PFSK-1 (cell line): ENCODE measurements at regions not wholly inside any gene's neighbourhood (a gene's known extent, or its start where the extent isn't known, plus 50 kb on each side); places are given as distances from the start of the nearest gene placed in this dataset.

ENCODE experiments used
- FOXP2 ChIP-seq: optimal IDR thresholded peaks from 2 replicates; pipeline ENCODE3; 2011; ENCODE audit warnings: borderline replicate concordance, control low read depth, inconsistent platforms; ENCODE audit not compliant: insufficient read depth; ENCODE audit errors: extremely low read length, extremely low read depth
- POLR2AphosphoS5 ChIP-seq: IDR thresholded peaks from 2 replicates; pipeline ENCODE4 v1.6.1; 2012; ENCODE audit warnings: low read depth, mild to moderate bottlenecking, control low read depth, low read length, moderate library complexity
- SIN3A ChIP-seq: IDR thresholded peaks from 2 replicates; pipeline ENCODE4 v1.6.1; 2012; ENCODE audit warnings: mild to moderate bottlenecking, low read length, moderate library complexity, borderline replicate concordance; ENCODE audit not compliant: insufficient read depth
- TAF1 ChIP-seq: IDR thresholded peaks from 2 replicates; pipeline ENCODE4 v1.6.1; 2012; ENCODE audit warnings: low read length, control low read depth, borderline replicate concordance; ENCODE audit not compliant: insufficient read depth
- TF ChIP-seq, protein P1 (sequence below), 2 experiments: IDR thresholded peaks; 2 replicates each; pipeline versions ENCODE4 v1.6.1 to v1.8.0; 2011 to 2012; ENCODE audit warnings: low read depth in 2 of 2, low read length in 2 of 2, control low read depth in 1 of 2, inconsistent platforms in 1 of 2, mild to moderate bottlenecking in 1 of 2, moderate library complexity in 1 of 2; ENCODE audit not compliant: insufficient read depth in 1 of 2

DNA sequence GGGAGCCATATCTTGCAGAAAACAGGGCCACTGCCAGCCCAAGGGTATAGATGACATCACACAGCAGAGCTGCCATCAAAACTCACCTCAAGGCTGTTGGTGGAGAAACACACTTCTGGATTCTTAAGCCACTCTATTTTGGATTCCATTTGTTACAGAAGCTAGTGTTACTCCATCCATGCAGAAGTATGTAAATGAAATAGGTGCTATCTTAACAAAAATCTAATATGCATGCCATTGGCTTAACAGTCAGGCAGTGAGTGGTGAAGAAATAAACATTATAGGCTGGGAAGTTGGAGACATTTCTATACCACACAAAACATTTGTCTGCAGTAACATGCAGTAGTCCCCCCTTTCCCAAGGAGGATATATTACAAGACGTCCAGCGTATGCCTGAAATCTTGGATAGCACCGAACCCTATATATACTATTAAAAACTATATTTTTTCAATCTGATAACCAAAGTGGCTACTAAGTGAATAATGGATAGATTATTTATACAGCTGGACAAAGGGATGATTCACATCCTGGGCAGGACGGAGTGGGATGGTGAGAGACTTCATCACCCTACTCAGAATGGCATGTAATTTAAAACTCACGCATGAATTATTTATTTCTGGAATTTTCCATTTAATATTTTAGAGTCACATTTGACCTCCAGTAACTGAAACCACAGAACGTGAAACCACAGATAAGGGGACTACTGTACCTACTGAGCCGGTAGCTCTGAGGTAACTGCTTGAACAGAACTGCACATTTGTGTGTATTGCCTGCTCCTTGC is 160.0 kb upstream of the PLN start:
- TF ChIP-seq, protein P1, sequence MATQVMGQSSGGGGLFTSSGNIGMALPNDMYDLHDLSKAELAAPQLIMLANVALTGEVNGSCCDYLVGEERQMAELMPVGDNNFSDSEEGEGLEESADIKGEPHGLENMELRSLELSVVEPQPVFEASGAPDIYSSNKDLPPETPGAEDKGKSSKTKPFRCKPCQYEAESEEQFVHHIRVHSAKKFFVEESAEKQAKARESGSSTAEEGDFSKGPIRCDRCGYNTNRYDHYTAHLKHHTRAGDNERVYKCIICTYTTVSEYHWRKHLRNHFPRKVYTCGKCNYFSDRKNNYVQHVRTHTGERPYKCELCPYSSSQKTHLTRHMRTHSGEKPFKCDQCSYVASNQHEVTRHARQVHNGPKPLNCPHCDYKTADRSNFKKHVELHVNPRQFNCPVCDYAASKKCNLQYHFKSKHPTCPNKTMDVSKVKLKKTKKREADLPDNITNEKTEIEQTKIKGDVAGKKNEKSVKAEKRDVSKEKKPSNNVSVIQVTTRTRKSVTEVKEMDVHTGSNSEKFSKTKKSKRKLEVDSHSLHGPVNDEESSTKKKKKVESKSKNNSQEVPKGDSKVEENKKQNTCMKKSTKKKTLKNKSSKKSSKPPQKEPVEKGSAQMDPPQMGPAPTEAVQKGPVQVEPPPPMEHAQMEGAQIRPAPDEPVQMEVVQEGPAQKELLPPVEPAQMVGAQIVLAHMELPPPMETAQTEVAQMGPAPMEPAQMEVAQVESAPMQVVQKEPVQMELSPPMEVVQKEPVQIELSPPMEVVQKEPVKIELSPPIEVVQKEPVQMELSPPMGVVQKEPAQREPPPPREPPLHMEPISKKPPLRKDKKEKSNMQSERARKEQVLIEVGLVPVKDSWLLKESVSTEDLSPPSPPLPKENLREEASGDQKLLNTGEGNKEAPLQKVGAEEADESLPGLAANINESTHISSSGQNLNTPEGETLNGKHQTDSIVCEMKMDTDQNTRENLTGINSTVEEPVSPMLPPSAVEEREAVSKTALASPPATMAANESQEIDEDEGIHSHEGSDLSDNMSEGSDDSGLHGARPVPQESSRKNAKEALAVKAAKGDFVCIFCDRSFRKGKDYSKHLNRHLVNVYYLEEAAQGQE (IDR thresholded peaks at IDR 0.05; ENCODE audit: insufficient read depth in 1 of 2, low read depth in 2 of 2, low read length in 2 of 2): peak in 1 of 2 experiments; percentile 57; a peak in 1 of 4 replicates
- TF ChIP-seq FOXP2: no peak
- TF ChIP-seq POLR2AphosphoS5: 0 out of 2 replicates have a peak, but pooled peaks have one; percentile 40
- TF ChIP-seq SIN3A: no peak; the same call in 1 of the 2 replicates
- TF ChIP-seq TAF1: no peak

DNA sequence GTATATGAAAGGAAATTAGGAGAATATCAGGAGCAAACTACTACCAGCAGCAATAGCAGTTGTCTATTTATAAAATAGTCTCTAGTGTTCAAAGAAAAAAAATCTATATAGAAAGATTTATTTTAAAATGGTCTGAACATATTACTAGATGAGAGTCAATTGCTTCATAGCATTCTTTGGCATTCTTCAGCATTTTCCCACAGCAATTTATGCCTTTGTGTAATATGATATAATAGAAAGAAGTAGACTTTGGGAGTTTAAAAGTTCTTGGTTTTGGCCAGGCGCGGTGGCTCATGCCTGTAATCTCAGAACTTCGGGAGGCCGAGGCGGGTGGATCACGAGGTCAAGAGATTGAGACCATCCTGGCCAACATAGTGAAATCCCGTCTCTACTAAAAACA is 157.0 kb upstream of the PLN start:
- TF ChIP-seq SIN3A: no peak
- TF ChIP-seq POLR2AphosphoS5: no peak
- TF ChIP-seq, protein P1 (IDR thresholded peaks at IDR 0.05; ENCODE audit: insufficient read depth in 1 of 2, low read depth in 2 of 2, low read length in 2 of 2): no peak
- TF ChIP-seq TAF1: no peak
- no peak for TF ChIP-seq FOXP2

DNA sequence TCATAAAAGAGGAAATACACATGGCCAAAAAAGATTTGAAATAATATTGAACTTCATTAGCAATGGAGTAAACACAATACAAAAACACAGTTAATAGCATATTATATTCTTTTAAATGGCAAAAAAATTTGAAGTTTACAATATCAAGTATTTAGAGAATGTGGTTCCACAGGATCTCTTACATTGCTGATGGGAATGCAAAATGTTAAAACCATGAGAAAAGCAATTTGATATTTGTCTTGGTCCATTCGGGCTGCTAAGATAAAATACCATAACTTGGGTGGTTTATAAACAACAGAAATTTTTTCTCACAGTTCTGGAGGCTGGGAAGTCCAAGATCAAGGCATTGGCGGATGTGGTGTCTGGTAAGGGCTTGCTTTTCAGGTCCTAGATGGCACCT is 154.0 kb upstream of the PLN start:
- no peak for TF ChIP-seq TAF1
- no peak for TF ChIP-seq POLR2AphosphoS5
- no peak for TF ChIP-seq SIN3A
- TF ChIP-seq FOXP2: no peak
- TF ChIP-seq, protein P1 (IDR thresholded peaks at IDR 0.05; ENCODE audit: insufficient read depth in 1 of 2, low read depth in 2 of 2, low read length in 2 of 2): no peak

DNA sequence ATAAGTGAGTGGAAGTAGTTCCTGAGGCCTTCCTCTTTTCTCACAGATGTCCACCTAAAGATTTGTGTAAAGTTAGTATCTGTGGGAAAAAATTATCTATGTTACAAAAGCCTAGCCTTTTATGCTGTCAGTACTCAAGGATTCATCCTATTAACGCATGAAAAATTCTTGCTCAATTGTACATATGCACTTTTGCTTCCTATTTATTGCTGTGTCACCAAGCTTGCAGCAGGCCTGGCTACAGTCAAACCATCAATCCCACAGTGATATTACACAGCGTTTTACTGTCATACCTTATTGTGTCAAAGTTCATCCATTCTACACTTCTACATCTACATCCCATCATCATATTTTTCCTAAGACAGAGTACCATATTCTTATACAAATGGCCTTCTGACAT is 151.1 kb upstream of the PLN start:
- no peak for TF ChIP-seq TAF1
- TF ChIP-seq FOXP2: no peak

DNA sequence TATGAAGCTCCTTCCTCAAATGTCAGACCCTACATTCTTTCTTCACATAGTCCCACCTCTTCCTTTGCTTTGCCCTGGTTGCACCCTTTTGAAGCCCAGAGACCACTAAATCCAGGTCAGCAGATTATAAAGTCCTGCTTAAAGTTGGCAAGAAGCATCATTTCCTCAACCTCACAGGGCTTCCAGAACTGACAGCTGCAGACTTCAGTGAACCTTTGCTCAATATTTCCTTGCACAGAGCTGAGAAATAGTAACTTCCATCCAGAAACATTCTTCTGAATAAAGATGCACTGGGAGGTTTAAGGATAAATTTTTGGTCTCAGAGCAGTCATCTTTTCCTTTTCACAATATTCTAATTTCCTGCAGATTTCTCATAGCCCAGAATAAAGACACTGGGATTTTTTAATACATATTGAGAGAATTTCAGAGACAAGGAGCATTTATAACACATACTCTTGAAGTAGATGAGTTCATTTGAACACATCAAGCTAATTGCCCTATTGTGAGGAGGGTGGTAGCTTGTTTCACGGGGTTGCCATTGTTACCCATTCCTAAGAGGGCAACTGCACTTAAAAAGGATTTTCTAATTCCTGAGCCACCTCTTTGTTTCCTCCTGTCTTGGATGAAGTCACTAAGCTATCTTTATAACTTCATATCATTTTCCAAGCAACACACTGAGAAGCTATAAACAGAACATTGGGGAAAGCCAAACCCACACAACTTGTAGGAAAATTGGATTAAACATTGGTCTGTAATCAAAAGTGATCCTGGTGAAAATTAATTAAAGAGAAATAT is 150.2 kb upstream of the PLN start:
- TF ChIP-seq, protein P1 (IDR thresholded peaks at IDR 0.05; ENCODE audit: insufficient read depth in 1 of 2, low read depth in 2 of 2, low read length in 2 of 2): no peak
